Gastrocnemius medialis (tissue), 4 donors: ENCODE measurements at regions not wholly inside any gene's neighbourhood (a gene's known extent, or its start where the extent isn't known, plus 50 kb on each side); places are given as distances from the start of the nearest gene placed in this dataset.

ENCODE experiments used
- ATAC-seq, 2 donors: fragments of 150-250 bp; one replicate each; pipeline ENCODE4 v1.9.1; 2016
- DNase-seq, 2 donors: peaks; one replicate each; pipeline ENCODE4 v3.0.0-alpha.2; 2019
- H3K27ac ChIP-seq, 4 donors: fragments of 200-600 bp; sonication (generic); 1 replicate in 1 of 4; 2 replicates in 3 of 4; pipeline ENCODE4 v1.5.1; 2016 to 2018; ENCODE audit warnings: mild to moderate bottlenecking in 2 of 4, moderate library complexity in 1 of 4
- H3K27me3 ChIP-seq, 3 donors: fragments of 200-600 bp; sonication (generic) in 2 of 3; 1 replicate in 1 of 3; 2 replicates in 2 of 3; pipeline versions ENCODE4 v1.5.1 to v1.6.0; 2016 to 2019; ENCODE audit warnings: mild to moderate bottlenecking in 1 of 3, moderate library complexity in 1 of 3
- H3K36me3 ChIP-seq, 2 donors: fragments of 200-600 bp; sonication (generic) in 1 of 2; one replicate each; pipeline ENCODE4 v1.5.1; 2017 to 2018
- H3K4me1 ChIP-seq, 2 donors: fragments of 200-600 bp; sonication (generic) in 1 of 2; one replicate each; pipeline ENCODE4 v1.5.1; 2016 to 2017; ENCODE audit warnings: mild to moderate bottlenecking in 2 of 2
- H3K4me3 ChIP-seq, 4 donors: fragments of 200-600 bp; sonication (generic) in 3 of 4; 1 replicate in 1 of 4; 2 replicates in 3 of 4; pipeline ENCODE4 v1.5.1; 2016 to 2019; ENCODE audit warnings: mild to moderate bottlenecking in 2 of 4
- H3K9me3 ChIP-seq, 3 donors: fragments of 200-600 bp; sonication (generic) in 2 of 3; 1 replicate in 1 of 3; 2 replicates in 2 of 3; pipeline ENCODE4 v1.5.1; 2016 to 2019
- CTCF ChIP-seq, 5 experiments: fragments of 450-650 bp in 3 of 5; fragments of 200-600 bp in 2 of 5; sonication (generic) in 2 of 5; IDR thresholded peaks in 4 of 5; conservative IDR thresholded peaks in 1 of 5; 1 replicate in 4 of 5; 2 replicates in 1 of 5; pipeline ENCODE4 v1.5.1; 2016 to 2019; ENCODE audit warnings: antibody characterized with exemption in 5 of 5, mild to moderate bottlenecking in 3 of 5, moderate library complexity in 3 of 5
- POLR2A ChIP-seq, 2 donors: fragments of 450-650 bp; IDR thresholded peaks; one replicate each; pipeline ENCODE4 v1.6.1; 2017; ENCODE audit warnings: antibody characterized with exemption in 2 of 2, mild to moderate bottlenecking in 2 of 2, moderate library complexity in 2 of 2
- in situ Hi-C, 4 donors: fragments of 200-750 bp; cut with MboI; loops; one replicate each; pipeline versions ENCODE4 v1.15.0 to v1.8.0; 2017; ENCODE audit warnings: low sequenced_read_pairs in 4 of 4
- intact Hi-C: fragments of 100-400 bp; cut with DNase I; formaldehyde crosslinking; loops from one replicate; pipeline ENCODE4 v1.15.1; 2023; ENCODE audit warnings: low total_unique reads

- Histone ChIP-seq H3K36me3 (no peaks in the 10 kb centered on the region), H3K27me3 (no peaks in the 10 kb centered on the region), H3K9me3 (no peaks in the 10 kb centered on the region), H3K4me3 (no peak overlapping the region), H3K27ac (no peak overlapping the region), H3K4me1 (no peaks in the 10 kb centered on the region)
- no peak for DNase-seq
- intact Hi-C loops (no loop called here), in situ Hi-C loops (no loop called here)
- TF ChIP-seq POLR2A (IDR thresholded peaks at IDR 0.05): no peak
- no peak for TF ChIP-seq CTCF (IDR thresholded peaks at IDR 0.05 in 4 of 5, conservative IDR thresholded peaks at IDR 0.05 in 1 of 5)
- ATAC-seq: no peak
These were observed 179.9 kb upstream of the C11orf87 start for GRCh38 chr11:109241988-109242536.

GRCh38 chr11:109247071-109247470 lies 174.9 kb upstream of the C11orf87 start:
- H3K27me3 ChIP-seq: no peaks in the 10 kb centered on the region
- intact Hi-C loops: no loop called here

GRCh38 chr11:109249597-109249996 lies 172.4 kb upstream of the C11orf87 start:
- Histone ChIP-seq H3K4me3 (no peak overlapping the region), H3K27me3 (no peaks in the 10 kb centered on the region), H3K36me3 (no peaks in the 10 kb centered on the region), H3K4me1 (no peaks in the 10 kb centered on the region), H3K9me3 (no peaks in the 10 kb centered on the region), H3K27ac (no peak overlapping the region)
- in situ Hi-C loops: no loop called here
- TF ChIP-seq CTCF (IDR thresholded peaks at IDR 0.05 in 4 of 5, conservative IDR thresholded peaks at IDR 0.05 in 1 of 5) (no peak), POLR2A (IDR thresholded peaks at IDR 0.05) (no peak)
- DNase-seq: no peak
- intact Hi-C loops: no loop called here
- ATAC-seq: no peak

More at GRCh38 chr11:109247071-109247470, 174.9 kb upstream of the C11orf87 start:
- in situ Hi-C loops: no loop called here
- Histone ChIP-seq H3K36me3 (no peaks in the 10 kb centered on the region), H3K27ac (no peak overlapping the region), H3K9me3 (no peaks in the 10 kb centered on the region), H3K4me3 (no peak overlapping the region), H3K4me1 (no peaks in the 10 kb centered on the region)
- ATAC-seq (no peak), DNase-seq (no peak)
- no peak for TF ChIP-seq CTCF (IDR thresholded peaks at IDR 0.05 in 4 of 5, conservative IDR thresholded peaks at IDR 0.05 in 1 of 5)
- TF ChIP-seq POLR2A (IDR thresholded peaks at IDR 0.05): no peak

GRCh38 chr11:109251230-109251629 lies 170.8 kb upstream of the C11orf87 start:
- Histone ChIP-seq H3K27me3 (no peaks in the 10 kb centered on the region), H3K4me1 (no peaks in the 10 kb centered on the region), H3K4me3 (no peak overlapping the region), H3K27ac (no peak overlapping the region), H3K36me3 (no peaks in the 10 kb centered on the region), H3K9me3 (no peaks in the 10 kb centered on the region)
- TF ChIP-seq POLR2A (IDR thresholded peaks at IDR 0.05): no peak
- in situ Hi-C loops: no loop called here
- no peak for DNase-seq
- intact Hi-C loops: no loop called here
- no peak for ATAC-seq

DNA sequence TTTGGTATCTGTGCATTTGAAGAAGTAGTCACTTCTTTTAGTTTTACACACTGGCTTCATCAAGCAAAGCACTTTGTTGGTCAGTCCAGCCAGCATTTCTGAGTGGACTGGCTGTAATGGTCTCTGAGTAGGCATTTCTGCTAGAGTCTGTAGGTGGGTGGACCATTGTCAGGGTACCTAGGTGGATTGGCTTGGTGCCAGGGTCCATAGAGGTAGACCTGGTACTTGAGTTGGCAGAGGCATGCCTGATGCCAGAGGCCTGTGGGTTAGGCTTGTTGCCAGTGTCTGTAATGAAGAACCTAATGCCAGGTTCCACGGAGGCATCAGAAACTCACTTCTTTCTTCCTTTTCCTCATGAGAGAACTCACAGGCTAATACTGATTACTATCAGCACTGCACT lies 157.9 kb upstream of the C11orf87 start:
- DNase-seq: no peak
- Histone ChIP-seq H3K27ac (no peak overlapping the region), H3K4me3 (no peak overlapping the region), H3K27me3 (no peaks in the 10 kb centered on the region), H3K9me3 (peaks cover 0 to 6% (median 5%) of the 10 kb centered on the region in 3 donors), H3K4me1 (no peaks in the 10 kb centered on the region), H3K36me3 (no peaks in the 10 kb centered on the region)
- intact Hi-C loops (no loop called here), in situ Hi-C loops (no loop called here)
- ATAC-seq: no peak
- TF ChIP-seq CTCF (IDR thresholded peaks at IDR 0.05 in 4 of 5, conservative IDR thresholded peaks at IDR 0.05 in 1 of 5): no peak
- TF ChIP-seq POLR2A (IDR thresholded peaks at IDR 0.05): no peak
